Activated CD4-positive, alpha-beta T cell treated with anti-CD3 and anti-CD28 coated beads, Interleukin-10, Interleukin-2, amounts not matched to agents 100 ng/mL and 50 ng/mL, durations not matched to agents 16 hours and 8 hours (primary cell): ENCODE measurements at regions not wholly inside any gene's neighbourhood (a gene's known extent, or its start where the extent isn't known, plus 50 kb on each side); places are given as distances from the start of the nearest gene placed in this dataset.

Experiments used
- DNase-seq: peaks from one replicate; pipeline ENCODE4 v3.0.0-alpha.2; 2020

GRCh38 chr1:82520611-82521010, 719.9 kb downstream of the ADGRL2 start:
- DNase-seq, result no peak

- DNase-seq, result no peak
These were observed 716.9 kb downstream of the ADGRL2 start for GRCh38 chr1:82517586-82517985.

- no peak for DNase-seq
These were observed 714.9 kb downstream of the ADGRL2 start for GRCh38 chr1:82515650-82516049.

GRCh38 chr1:82511441-82511840, 710.7 kb downstream of the ADGRL2 start:
- no peak for DNase-seq

GRCh38 chr1:82510431-82510830, 709.7 kb downstream of the ADGRL2 start:
- DNase-seq, result no peak

- DNase-seq, result no peak
These were observed 706.3 kb downstream of the ADGRL2 start for GRCh38 chr1:82507011-82507410.

- DNase-seq, result no peak
These were observed 703.1 kb downstream of the ADGRL2 start for GRCh38 chr1:82503822-82504221.

- DNase-seq, result no peak
These were observed 698.3 kb downstream of the ADGRL2 start for GRCh38 chr1:82499022-82499421.

- DNase-seq, result no peak
These were observed 693.4 kb downstream of the ADGRL2 start for GRCh38 chr1:82494117-82494516.

GRCh38 chr1:82492159-82492558, 691.4 kb downstream of the ADGRL2 start:
- no peak for DNase-seq

GRCh38 chr1:82491301-82492048, 690.7 kb downstream of the ADGRL2 start:
- no peak for DNase-seq

- DNase-seq, result no peak
These were observed 687.0 kb downstream of the ADGRL2 start for GRCh38 chr1:82487778-82488177.

- no peak for DNase-seq
These were observed 686.2 kb downstream of the ADGRL2 start for GRCh38 chr1:82486969-82487368.

GRCh38 chr1:82486468-82486867, 685.7 kb downstream of the ADGRL2 start:
- no peak for DNase-seq

- no peak for DNase-seq
These were observed 685.0 kb downstream of the ADGRL2 start for GRCh38 chr1:82485591-82486369.

- no peak for DNase-seq
These were observed 682.4 kb downstream of the ADGRL2 start for GRCh38 chr1:82483146-82483545.

- DNase-seq, result no peak
These were observed 678.2 kb downstream of the ADGRL2 start for GRCh38 chr1:82478916-82479315.

GRCh38 chr1:82472489-82473131, 671.9 kb downstream of the ADGRL2 start:
- DNase-seq, result no peak

- no peak for DNase-seq
These were observed 666.2 kb downstream of the ADGRL2 start for GRCh38 chr1:82466891-82467290.

- DNase-seq, result no peak
These were observed 665.7 kb downstream of the ADGRL2 start for GRCh38 chr1:82466416-82466815.

- no peak for DNase-seq
These were observed 664.3 kb downstream of the ADGRL2 start for GRCh38 chr1:82465024-82465423.

GRCh38 chr1:82464362-82465001, 663.7 kb downstream of the ADGRL2 start:
- no peak for DNase-seq

GRCh38 chr1:82463951-82464350, 663.2 kb downstream of the ADGRL2 start:
- DNase-seq, result no peak
